ENCODE measurements at regions not wholly inside any gene's neighbourhood (a gene's known extent, or its start where the extent isn't known, plus 50 kb on each side); places are given as distances from the start of the nearest gene placed in this dataset.

GRCh38 chr1:98410082-98410481, 251.4 kb upstream of the SNX7 start:
- TF ChIP-seq, protein P1, sequence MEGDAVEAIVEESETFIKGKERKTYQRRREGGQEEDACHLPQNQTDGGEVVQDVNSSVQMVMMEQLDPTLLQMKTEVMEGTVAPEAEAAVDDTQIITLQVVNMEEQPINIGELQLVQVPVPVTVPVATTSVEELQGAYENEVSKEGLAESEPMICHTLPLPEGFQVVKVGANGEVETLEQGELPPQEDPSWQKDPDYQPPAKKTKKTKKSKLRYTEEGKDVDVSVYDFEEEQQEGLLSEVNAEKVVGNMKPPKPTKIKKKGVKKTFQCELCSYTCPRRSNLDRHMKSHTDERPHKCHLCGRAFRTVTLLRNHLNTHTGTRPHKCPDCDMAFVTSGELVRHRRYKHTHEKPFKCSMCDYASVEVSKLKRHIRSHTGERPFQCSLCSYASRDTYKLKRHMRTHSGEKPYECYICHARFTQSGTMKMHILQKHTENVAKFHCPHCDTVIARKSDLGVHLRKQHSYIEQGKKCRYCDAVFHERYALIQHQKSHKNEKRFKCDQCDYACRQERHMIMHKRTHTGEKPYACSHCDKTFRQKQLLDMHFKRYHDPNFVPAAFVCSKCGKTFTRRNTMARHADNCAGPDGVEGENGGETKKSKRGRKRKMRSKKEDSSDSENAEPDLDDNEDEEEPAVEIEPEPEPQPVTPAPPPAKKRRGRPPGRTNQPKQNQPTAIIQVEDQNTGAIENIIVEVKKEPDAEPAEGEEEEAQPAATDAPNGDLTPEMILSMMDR (IDR thresholded peaks at IDR 0.05): no peak
- TF ChIP-seq EP300 (IDR thresholded peaks at IDR 0.05) (no peak), POLR2AphosphoS5 (IDR thresholded peaks at IDR 0.05) (no peak), POLR2A (IDR thresholded peaks at IDR 0.05) (no peak)
